Skeletal muscle tissue (tissue), 3 donors: ENCODE measurements at regions not wholly inside any gene's neighbourhood (a gene's known extent, or its start where the extent isn't known, plus 50 kb on each side); places are given as distances from the start of the nearest gene placed in this dataset.

Experiments
- H3K27ac ChIP-seq: one replicate; pipeline ENCODE4 v1.7.0; 2013; ENCODE audit warnings: mild to moderate bottlenecking, low read depth, low read length, inconsistent platforms
- H3K27me3 ChIP-seq, 3 donors: one replicate each; pipeline ENCODE4 v1.7.0; 2013; ENCODE audit warnings: low read length in 3 of 3; ENCODE audit not compliant: control insufficient read depth in 3 of 3, insufficient read depth in 3 of 3
- H3K36me3 ChIP-seq, 3 donors: one replicate each; pipeline ENCODE4 v1.7.0; 2013; ENCODE audit warnings: low read length in 3 of 3; ENCODE audit not compliant: control insufficient read depth in 3 of 3, insufficient read depth in 3 of 3
- H3K4me1 ChIP-seq, 3 donors: one replicate each; pipeline ENCODE4 v1.7.0; 2013; ENCODE audit warnings: low read length in 3 of 3, mild to moderate bottlenecking in 3 of 3; ENCODE audit not compliant: control insufficient read depth in 3 of 3, insufficient read depth in 3 of 3
- H3K4me3 ChIP-seq, 3 donors: one replicate each; pipeline ENCODE4 v1.7.0; 2013; ENCODE audit warnings: low read length in 3 of 3
- H3K9ac ChIP-seq, 3 donors: one replicate each; pipeline ENCODE4 v1.7.0; 2013; ENCODE audit warnings: low read length in 3 of 3, mild to moderate bottlenecking in 3 of 3, moderate library complexity in 2 of 3, low read depth in 1 of 3
- H3K9me3 ChIP-seq, 3 donors: one replicate each; pipeline ENCODE4 v1.7.0; 2013; ENCODE audit warnings: low read length in 3 of 3; ENCODE audit not compliant: control insufficient read depth in 3 of 3
- donor health status: Osteomylitis.

- Histone ChIP-seq H3K36me3 (no peaks in the 10 kb centered on the region), H3K27ac (no peak overlapping the region), H3K4me1 (no peaks in the 10 kb centered on the region), H3K9ac (no peak overlapping the region), H3K27me3 (no peaks in the 10 kb centered on the region), H3K4me3 (no peak overlapping the region), H3K9me3 (no peaks in the 10 kb centered on the region)
Observed at GRCh38 chr7:34365011-34365410, 293.0 kb upstream of the NPSR1 start.

GRCh38 chr7:34365611-34366010 lies 292.4 kb upstream of the NPSR1 start:
- Histone ChIP-seq H3K36me3 (no peaks in the 10 kb centered on the region), H3K9ac (no peak overlapping the region), H3K4me1 (no peaks in the 10 kb centered on the region), H3K9me3 (no peaks in the 10 kb centered on the region), H3K27me3 (no peaks in the 10 kb centered on the region), H3K4me3 (no peak overlapping the region), H3K27ac (no peak overlapping the region)

GRCh38 chr7:34371922-34372321 lies 286.1 kb upstream of the NPSR1 start:
- Histone ChIP-seq H3K4me3 (no peak overlapping the region), H3K27ac (no peak overlapping the region), H3K4me1 (no peaks in the 10 kb centered on the region)

GRCh38 chr7:34373940-34374339 lies 284.1 kb upstream of the NPSR1 start:
- Histone ChIP-seq H3K27ac (no peak overlapping the region), H3K4me1 (no peaks in the 10 kb centered on the region), H3K27me3 (no peaks in the 10 kb centered on the region), H3K4me3 (no peak overlapping the region), H3K36me3 (no peaks in the 10 kb centered on the region), H3K9ac (no peak overlapping the region), H3K9me3 (no peaks in the 10 kb centered on the region)

More at GRCh38 chr7:34371922-34372321, 286.1 kb upstream of the NPSR1 start:
- Histone ChIP-seq H3K27me3 (no peaks in the 10 kb centered on the region), H3K9ac (no peak overlapping the region), H3K9me3 (no peaks in the 10 kb centered on the region), H3K36me3 (no peaks in the 10 kb centered on the region)

GRCh38 chr7:34382166-34382893 lies 275.7 kb upstream of the NPSR1 start:
- Histone ChIP-seq H3K4me3 (no peak overlapping the region), H3K36me3 (no peaks in the 10 kb centered on the region), H3K9ac (no peak overlapping the region), H3K27me3 (no peaks in the 10 kb centered on the region), H3K27ac (no peak overlapping the region), H3K4me1 (no peaks in the 10 kb centered on the region), H3K9me3 (peaks cover 0 to 2% (median 0%) of the 10 kb centered on the region in 3 donors)

GRCh38 chr7:34385384-34385783 lies 272.6 kb upstream of the NPSR1 start:
- Histone ChIP-seq H3K9ac (no peak overlapping the region), H3K27me3 (no peaks in the 10 kb centered on the region), H3K4me1 (no peaks in the 10 kb centered on the region), H3K4me3 (no peak overlapping the region), H3K9me3 (peaks cover 0 to 2% (median 0%) of the 10 kb centered on the region in 3 donors), H3K36me3 (no peaks in the 10 kb centered on the region), H3K27ac (no peak overlapping the region)

- no peak overlapping the region for H3K4me3 ChIP-seq
- no peak overlapping the region for H3K9ac ChIP-seq
- no peaks in the 10 kb centered on the region for H3K4me1 ChIP-seq
- no peaks in the 10 kb centered on the region for H3K36me3 ChIP-seq
- no peaks in the 10 kb centered on the region for H3K27me3 ChIP-seq
- no peaks in the 10 kb centered on the region for H3K9me3 ChIP-seq
- H3K27ac ChIP-seq, result no peak overlapping the region
Observed at GRCh38 chr7:34389332-34390078, 268.5 kb upstream of the NPSR1 start.

GRCh38 chr7:34390103-34390502 lies 267.9 kb upstream of the NPSR1 start:
- H3K36me3 ChIP-seq, result no peaks in the 10 kb centered on the region
- no peaks in the 10 kb centered on the region for H3K27me3 ChIP-seq
- H3K4me3 ChIP-seq, result no peak overlapping the region
- H3K9me3 ChIP-seq, result no peaks in the 10 kb centered on the region
- H3K4me1 ChIP-seq, result no peaks in the 10 kb centered on the region
- H3K9ac ChIP-seq, result no peak overlapping the region
- no peak overlapping the region for H3K27ac ChIP-seq

- no peaks in the 10 kb centered on the region for H3K4me1 ChIP-seq
- no peak overlapping the region for H3K9ac ChIP-seq
- peaks cover 0 to 2% (median 0%) of the 10 kb centered on the region in 3 donors for H3K9me3 ChIP-seq
- no peaks in the 10 kb centered on the region for H3K27me3 ChIP-seq
- no peak overlapping the region for H3K4me3 ChIP-seq
- no peaks in the 10 kb centered on the region for H3K36me3 ChIP-seq
- H3K27ac ChIP-seq, result no peak overlapping the region
Observed at GRCh38 chr7:34392972-34393371, 265.0 kb upstream of the NPSR1 start.

GRCh38 chr7:34396437-34397064 lies 261.5 kb upstream of the NPSR1 start:
- H3K36me3 ChIP-seq, result no peaks in the 10 kb centered on the region
- H3K27me3 ChIP-seq, result no peaks in the 10 kb centered on the region
- H3K4me1 ChIP-seq, result no peaks in the 10 kb centered on the region
- H3K9me3 ChIP-seq, result peaks cover 0 to 2% (median 0%) of the 10 kb centered on the region in 3 donors
- no peak overlapping the region for H3K27ac ChIP-seq
- no peak overlapping the region for H3K4me3 ChIP-seq
- H3K9ac ChIP-seq, result no peak overlapping the region
